ENCODE measurements at regions not wholly inside any gene's neighbourhood (a gene's known extent, or its start where the extent isn't known, plus 50 kb on each side); places are given as distances from the start of the nearest gene placed in this dataset.

DNA sequence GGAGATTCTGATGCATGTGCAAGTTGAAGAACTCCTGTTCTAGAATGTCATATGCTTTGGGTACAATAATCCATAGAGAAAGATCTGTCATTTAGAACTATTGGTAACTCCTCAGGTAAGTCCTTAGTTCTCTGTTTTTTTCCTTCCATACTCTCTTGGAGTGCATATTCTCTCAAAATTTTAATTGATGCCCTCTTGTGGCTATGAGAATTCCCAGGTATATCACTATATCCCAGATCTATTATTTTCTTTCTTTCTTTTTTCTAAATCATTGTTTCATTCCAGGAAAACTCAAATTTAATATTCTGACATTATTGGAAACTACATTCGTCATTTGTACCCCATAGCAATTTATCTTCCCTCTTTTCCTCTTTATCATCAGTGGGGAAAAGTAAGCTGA, 485.4 kb downstream of the KLF5 start:
- TF ChIP-seq, protein P1, sequence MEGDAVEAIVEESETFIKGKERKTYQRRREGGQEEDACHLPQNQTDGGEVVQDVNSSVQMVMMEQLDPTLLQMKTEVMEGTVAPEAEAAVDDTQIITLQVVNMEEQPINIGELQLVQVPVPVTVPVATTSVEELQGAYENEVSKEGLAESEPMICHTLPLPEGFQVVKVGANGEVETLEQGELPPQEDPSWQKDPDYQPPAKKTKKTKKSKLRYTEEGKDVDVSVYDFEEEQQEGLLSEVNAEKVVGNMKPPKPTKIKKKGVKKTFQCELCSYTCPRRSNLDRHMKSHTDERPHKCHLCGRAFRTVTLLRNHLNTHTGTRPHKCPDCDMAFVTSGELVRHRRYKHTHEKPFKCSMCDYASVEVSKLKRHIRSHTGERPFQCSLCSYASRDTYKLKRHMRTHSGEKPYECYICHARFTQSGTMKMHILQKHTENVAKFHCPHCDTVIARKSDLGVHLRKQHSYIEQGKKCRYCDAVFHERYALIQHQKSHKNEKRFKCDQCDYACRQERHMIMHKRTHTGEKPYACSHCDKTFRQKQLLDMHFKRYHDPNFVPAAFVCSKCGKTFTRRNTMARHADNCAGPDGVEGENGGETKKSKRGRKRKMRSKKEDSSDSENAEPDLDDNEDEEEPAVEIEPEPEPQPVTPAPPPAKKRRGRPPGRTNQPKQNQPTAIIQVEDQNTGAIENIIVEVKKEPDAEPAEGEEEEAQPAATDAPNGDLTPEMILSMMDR (IDR thresholded peaks at IDR 0.05), result no peak
- TF ChIP-seq SIN3A (IDR thresholded peaks at IDR 0.05; ENCODE audit: borderline replicate concordance, insufficient read depth, low read depth, low read length) (no peak), POLR2AphosphoS5 (IDR thresholded peaks at IDR 0.05; ENCODE audit: low read depth, low read length) (no peak)
